ENCODE measurements at regions not wholly inside any gene's neighbourhood (a gene's known extent, or its start where the extent isn't known, plus 50 kb on each side); places are given as distances from the start of the nearest gene placed in this dataset.

DNA sequence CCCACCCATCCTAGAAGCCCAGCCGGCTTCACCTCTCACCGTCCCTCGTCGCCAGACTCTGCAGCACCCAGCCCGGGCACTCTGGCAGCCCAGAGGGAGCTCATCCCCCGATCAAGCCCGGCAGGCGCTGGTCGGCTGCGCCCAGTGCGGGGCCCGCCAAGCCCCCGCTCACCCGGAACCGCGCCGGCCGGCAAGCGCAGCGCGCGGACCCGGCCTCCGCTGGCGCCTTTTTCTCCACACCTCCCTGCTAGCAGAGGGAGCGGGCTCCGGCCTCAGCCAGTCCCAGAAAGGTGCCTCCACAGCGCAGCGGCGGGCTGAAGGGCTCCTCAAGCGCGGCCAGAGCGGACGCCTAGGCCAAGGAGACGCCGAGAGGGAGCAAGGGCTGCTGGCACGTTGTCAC is 2023.3 kb downstream of the NCAM2 start:
- TF ChIP-seq, protein P1, sequence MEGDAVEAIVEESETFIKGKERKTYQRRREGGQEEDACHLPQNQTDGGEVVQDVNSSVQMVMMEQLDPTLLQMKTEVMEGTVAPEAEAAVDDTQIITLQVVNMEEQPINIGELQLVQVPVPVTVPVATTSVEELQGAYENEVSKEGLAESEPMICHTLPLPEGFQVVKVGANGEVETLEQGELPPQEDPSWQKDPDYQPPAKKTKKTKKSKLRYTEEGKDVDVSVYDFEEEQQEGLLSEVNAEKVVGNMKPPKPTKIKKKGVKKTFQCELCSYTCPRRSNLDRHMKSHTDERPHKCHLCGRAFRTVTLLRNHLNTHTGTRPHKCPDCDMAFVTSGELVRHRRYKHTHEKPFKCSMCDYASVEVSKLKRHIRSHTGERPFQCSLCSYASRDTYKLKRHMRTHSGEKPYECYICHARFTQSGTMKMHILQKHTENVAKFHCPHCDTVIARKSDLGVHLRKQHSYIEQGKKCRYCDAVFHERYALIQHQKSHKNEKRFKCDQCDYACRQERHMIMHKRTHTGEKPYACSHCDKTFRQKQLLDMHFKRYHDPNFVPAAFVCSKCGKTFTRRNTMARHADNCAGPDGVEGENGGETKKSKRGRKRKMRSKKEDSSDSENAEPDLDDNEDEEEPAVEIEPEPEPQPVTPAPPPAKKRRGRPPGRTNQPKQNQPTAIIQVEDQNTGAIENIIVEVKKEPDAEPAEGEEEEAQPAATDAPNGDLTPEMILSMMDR (conservative IDR thresholded peaks at IDR 0.05 in 1 of 2, IDR thresholded peaks at IDR 0.05 in 1 of 2; ENCODE audit: extremely low read depth in 1 of 2, insufficient read depth in 1 of 2, low read depth in 1 of 2, low read length in 2 of 2) = no peak
- no peak for TF ChIP-seq EZH2 (IDR thresholded peaks at IDR 0.05; ENCODE audit: borderline replicate concordance, low read length)

Data from mammary epithelial cell (primary cell).